HEK293 (cell line): ENCODE measurements at regions not wholly inside any gene's neighbourhood (a gene's known extent, or its start where the extent isn't known, plus 50 kb on each side); places are given as distances from the start of the nearest gene placed in this dataset.

Experiments
- CTCF ChIA-PET: fragments of 350-600 bp; formaldehyde crosslinking; extraction: SDS; loops from one replicate; lab custom pipeline; 2021; ENCODE audit warnings: antibody characterized with exemption; lab: Yijun Ruan, JAX
- POLR2A ChIA-PET: fragments of 300-600 bp; formaldehyde crosslinking; extraction: SDS; loops from one replicate; lab custom pipeline; 2020; ENCODE audit warnings: antibody characterized with exemption, inconsistent platforms; lab: Yijun Ruan, JAX
- H3K27ac ChIP-seq: fragments of 200-500 bp; sonication (Bioruptor generic); 2 replicates; pipeline ENCODE4 v1.5.1; 2014; ENCODE audit warnings: low read depth, low read length, control low read depth, inconsistent platforms; ENCODE audit errors: extremely low read depth
- H3K36me3 ChIP-seq, 2 experiments: fragments of 200-500 bp in 1 of 2; sonication (Bioruptor generic) in 1 of 2; 1 replicate in 1 of 2; 2 replicates in 1 of 2; pipeline ENCODE4 v1.5.1; 2014 to 2017; ENCODE audit warnings: inconsistent platforms in 2 of 2, low read length in 2 of 2; ENCODE audit not compliant: control insufficient read depth in 2 of 2, insufficient read depth in 1 of 2
- H3K4me1 ChIP-seq: fragments of 200-500 bp; sonication (Bioruptor generic); 2 replicates; pipeline ENCODE4 v1.5.1; 2014; ENCODE audit warnings: mild to moderate bottlenecking, low read length, inconsistent platforms; ENCODE audit not compliant: control insufficient read depth, insufficient read depth
- H3K4me3 ChIP-seq: 2 replicates; pipeline ENCODE4 v1.5.1; 2011; ENCODE audit warnings: low read depth, mild to moderate bottlenecking, control low read depth, low read length, moderate library complexity
- H3K9me3 ChIP-seq: fragments of 200-500 bp; sonication (Bioruptor generic); 2 replicates; pipeline ENCODE4 v1.5.1; 2014; ENCODE audit warnings: low read depth, low read length, inconsistent platforms; ENCODE audit not compliant: control insufficient read depth, insufficient read depth
- GLIS2 ChIP-seq: fragments of 450-650 bp; formaldehyde crosslinking; IDR thresholded peaks from 2 replicates; pipeline ENCODE4 v1.5.1; 2016; ENCODE audit warnings: missing biosample characterization, missing genetic modification characterization
- KLF7 ChIP-seq: fragments of 450-650 bp; formaldehyde crosslinking; IDR thresholded peaks from 2 replicates; pipeline ENCODE4 v1.5.1; 2016; ENCODE audit warnings: missing biosample characterization, missing genetic modification characterization, borderline replicate concordance
- SALL2 ChIP-seq: fragments of 450-650 bp; formaldehyde crosslinking; IDR thresholded peaks from 2 replicates; pipeline ENCODE4 v1.5.0; 2017; ENCODE audit warnings: missing biosample characterization, mild to moderate bottlenecking, missing genetic modification characterization, borderline replicate concordance
- SP2 ChIP-seq: fragments of 450-650 bp; formaldehyde crosslinking; IDR thresholded peaks from 2 replicates; pipeline ENCODE4 v1.5.1; 2016; ENCODE audit warnings: missing biosample characterization, missing genetic modification characterization
- ZNF121 ChIP-seq: fragments of 450-650 bp; formaldehyde crosslinking; IDR thresholded peaks from 2 replicates; pipeline ENCODE4 v1.5.1; 2016; ENCODE audit warnings: missing biosample characterization, missing genetic modification characterization
- ZNF175 ChIP-seq: fragments of 450-650 bp; formaldehyde crosslinking; IDR thresholded peaks from 2 replicates; pipeline ENCODE4 v1.5.1; 2016; ENCODE audit warnings: missing biosample characterization, missing genetic modification characterization
- ZNF302 ChIP-seq: fragments of 450-650 bp; formaldehyde crosslinking; IDR thresholded peaks from 2 replicates; pipeline ENCODE4 v1.5.1; 2016; ENCODE audit warnings: missing biosample characterization, missing genetic modification characterization, low read depth
- ZNF335 ChIP-seq: fragments of 450-650 bp; formaldehyde crosslinking; conservative IDR thresholded peaks from 2 replicates; pipeline ENCODE4 v1.5.1; 2016; ENCODE audit warnings: missing biosample characterization, missing genetic modification characterization
- ZNF501 ChIP-seq: fragments of 450-650 bp; formaldehyde crosslinking; IDR thresholded peaks from 2 replicates; pipeline ENCODE4 v1.5.1; 2016; ENCODE audit warnings: missing biosample characterization, missing genetic modification characterization
- ZNF548 ChIP-seq: fragments of 450-650 bp; formaldehyde crosslinking; IDR thresholded peaks from 2 replicates; pipeline ENCODE4 v1.5.1; 2016; ENCODE audit warnings: missing biosample characterization, missing genetic modification characterization
- ZNF747 ChIP-seq: fragments of 450-650 bp; formaldehyde crosslinking; IDR thresholded peaks from 2 replicates; pipeline ENCODE4 v1.5.1; 2016; ENCODE audit warnings: missing biosample characterization, missing genetic modification characterization
- ZNF843 ChIP-seq: fragments of 450-650 bp; formaldehyde crosslinking; IDR thresholded peaks from 2 replicates; pipeline ENCODE4 v1.5.1; 2016; ENCODE audit warnings: missing biosample characterization, missing genetic modification characterization
- ZSCAN23 ChIP-seq: fragments of 450-650 bp; formaldehyde crosslinking; IDR thresholded peaks from 2 replicates; pipeline ENCODE4 v1.5.1; 2016; ENCODE audit warnings: missing biosample characterization, missing genetic modification characterization
- ZSCAN30 ChIP-seq: fragments of 450-650 bp; IDR thresholded peaks from 2 replicates; pipeline ENCODE4 v1.5.1; 2018; ENCODE audit warnings: missing biosample characterization, mild to moderate bottlenecking, missing genetic modification characterization, moderate library complexity
- ZXDB ChIP-seq: fragments of 450-650 bp; formaldehyde crosslinking; IDR thresholded peaks from 2 replicates; pipeline ENCODE4 v1.5.1; 2016; ENCODE audit warnings: missing biosample characterization, missing genetic modification characterization
- TF ChIP-seq, protein P1 (sequence below): fragments of 450-650 bp; formaldehyde crosslinking; IDR thresholded peaks from 2 replicates; pipeline ENCODE4 v1.5.1; 2016; ENCODE audit warnings: missing biosample characterization, missing genetic modification characterization
- TF ChIP-seq, protein P2 (sequence below): fragments of 450-650 bp; formaldehyde crosslinking; IDR thresholded peaks from 2 replicates; pipeline ENCODE4 v1.5.1; 2017; ENCODE audit warnings: missing biosample characterization, missing genetic modification characterization
- TF ChIP-seq, protein P3 (sequence below): fragments of 450-650 bp; formaldehyde crosslinking; IDR thresholded peaks from 2 replicates; pipeline ENCODE4 v1.5.1; 2017; ENCODE audit warnings: missing biosample characterization, missing genetic modification characterization
- TF ChIP-seq, protein P4 (sequence below): fragments of 450-650 bp; formaldehyde crosslinking; IDR thresholded peaks from 2 replicates; pipeline ENCODE4 v1.5.1; 2016; ENCODE audit warnings: missing biosample characterization, missing genetic modification characterization
- TF ChIP-seq, protein P5 (sequence below): fragments of 450-650 bp; formaldehyde crosslinking; optimal IDR thresholded peaks from 2 replicates; pipeline ENCODE3; 2016; ENCODE audit warnings: missing biosample characterization, mild to moderate bottlenecking, missing genetic modification characterization

DNA sequence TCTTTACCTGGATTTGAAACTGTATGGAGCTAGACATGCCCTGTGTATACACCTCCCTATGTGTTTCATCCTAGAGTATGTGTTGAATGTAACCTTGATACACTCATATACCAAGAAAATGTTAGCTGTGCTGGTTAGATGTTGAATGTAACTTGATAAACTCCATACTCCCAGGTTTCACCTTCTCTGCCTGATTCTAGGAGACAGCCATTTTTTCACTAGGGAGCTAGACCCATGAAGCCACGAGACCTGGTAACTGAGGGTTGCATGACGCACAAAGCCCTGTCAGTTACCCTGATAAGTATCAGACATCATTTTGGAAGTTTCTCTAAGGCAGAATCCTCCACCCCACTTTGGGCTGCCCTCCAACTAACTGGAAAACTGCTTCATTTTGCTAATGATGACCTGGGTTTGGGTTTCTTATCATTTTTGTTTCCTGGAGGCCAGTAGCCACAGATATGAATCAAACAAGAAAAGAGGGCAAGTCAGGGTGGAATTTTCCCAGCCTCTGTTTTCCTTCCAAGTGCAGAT is 478.5 kb upstream of the KIF2A start:
- CTCF ChIA-PET: interaction anchor here (0.7 to 2.3 kb wide), 2 partner anchors 10 kb away, joined by 3 to 8 read pairs; no protein-coding TSS in a partner anchor
- POLR2A ChIA-PET: no interaction called here
- TF ChIP-seq, protein P1, sequence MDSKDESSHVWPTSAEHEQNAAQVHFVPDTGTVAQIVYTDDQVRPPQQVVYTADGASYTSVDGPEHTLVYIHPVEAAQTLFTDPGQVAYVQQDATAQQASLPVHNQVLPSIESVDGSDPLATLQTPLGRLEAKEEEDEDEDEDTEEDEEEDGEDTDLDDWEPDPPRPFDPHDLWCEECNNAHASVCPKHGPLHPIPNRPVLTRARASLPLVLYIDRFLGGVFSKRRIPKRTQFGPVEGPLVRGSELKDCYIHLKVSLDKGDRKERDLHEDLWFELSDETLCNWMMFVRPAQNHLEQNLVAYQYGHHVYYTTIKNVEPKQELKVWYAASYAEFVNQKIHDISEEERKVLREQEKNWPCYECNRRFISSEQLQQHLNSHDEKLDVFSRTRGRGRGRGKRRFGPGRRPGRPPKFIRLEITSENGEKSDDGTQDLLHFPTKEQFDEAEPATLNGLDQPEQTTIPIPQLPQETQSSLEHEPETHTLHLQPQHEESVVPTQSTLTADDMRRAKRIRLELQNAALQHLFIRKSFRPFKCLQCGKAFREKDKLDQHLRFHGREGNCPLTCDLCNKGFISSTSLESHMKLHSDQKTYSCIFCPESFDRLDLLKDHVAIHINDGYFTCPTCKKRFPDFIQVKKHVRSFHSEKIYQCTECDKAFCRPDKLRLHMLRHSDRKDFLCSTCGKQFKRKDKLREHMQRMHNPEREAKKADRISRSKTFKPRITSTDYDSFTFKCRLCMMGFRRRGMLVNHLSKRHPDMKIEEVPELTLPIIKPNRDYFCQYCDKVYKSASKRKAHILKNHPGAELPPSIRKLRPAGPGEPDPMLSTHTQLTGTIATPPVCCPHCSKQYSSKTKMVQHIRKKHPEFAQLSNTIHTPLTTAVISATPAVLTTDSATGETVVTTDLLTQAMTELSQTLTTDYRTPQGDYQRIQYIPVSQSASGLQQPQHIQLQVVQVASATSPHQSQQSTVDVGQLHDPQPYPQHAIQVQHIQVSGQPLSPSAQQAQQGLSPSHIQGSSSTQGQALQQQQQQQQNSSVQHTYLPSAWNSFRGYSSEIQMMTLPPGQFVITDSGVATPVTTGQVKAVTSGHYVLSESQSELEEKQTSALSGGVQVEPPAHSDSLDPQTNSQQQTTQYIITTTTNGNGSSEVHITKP (tag by site-specific recombination): no peak
- no peak for TF ChIP-seq ZNF121 (tag by site-specific recombination)
- TF ChIP-seq SALL2: no peak
- no peak for TF ChIP-seq ZSCAN30 (tag by site-specific recombination)
- TF ChIP-seq ZSCAN23 (tag by site-specific recombination): no peak
- no peak for TF ChIP-seq ZNF747 (tag by site-specific recombination)
- TF ChIP-seq ZXDB: no peak
- TF ChIP-seq ZNF501 (tag by site-specific recombination): no peak
- TF ChIP-seq, protein P2, sequence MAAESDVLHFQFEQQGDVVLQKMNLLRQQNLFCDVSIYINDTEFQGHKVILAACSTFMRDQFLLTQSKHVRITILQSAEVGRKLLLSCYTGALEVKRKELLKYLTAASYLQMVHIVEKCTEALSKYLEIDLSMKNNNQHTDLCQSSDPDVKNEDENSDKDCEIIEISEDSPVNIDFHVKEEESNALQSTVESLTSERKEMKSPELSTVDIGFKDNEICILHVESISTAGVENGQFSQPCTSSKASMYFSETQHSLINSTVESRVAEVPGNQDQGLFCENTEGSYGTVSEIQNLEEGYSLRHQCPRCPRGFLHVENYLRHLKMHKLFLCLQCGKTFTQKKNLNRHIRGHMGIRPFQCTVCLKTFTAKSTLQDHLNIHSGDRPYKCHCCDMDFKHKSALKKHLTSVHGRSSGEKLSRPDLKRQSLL: no peak
- no peak for TF ChIP-seq ZNF302 (tag by site-specific recombination)
- TF ChIP-seq, protein P3, sequence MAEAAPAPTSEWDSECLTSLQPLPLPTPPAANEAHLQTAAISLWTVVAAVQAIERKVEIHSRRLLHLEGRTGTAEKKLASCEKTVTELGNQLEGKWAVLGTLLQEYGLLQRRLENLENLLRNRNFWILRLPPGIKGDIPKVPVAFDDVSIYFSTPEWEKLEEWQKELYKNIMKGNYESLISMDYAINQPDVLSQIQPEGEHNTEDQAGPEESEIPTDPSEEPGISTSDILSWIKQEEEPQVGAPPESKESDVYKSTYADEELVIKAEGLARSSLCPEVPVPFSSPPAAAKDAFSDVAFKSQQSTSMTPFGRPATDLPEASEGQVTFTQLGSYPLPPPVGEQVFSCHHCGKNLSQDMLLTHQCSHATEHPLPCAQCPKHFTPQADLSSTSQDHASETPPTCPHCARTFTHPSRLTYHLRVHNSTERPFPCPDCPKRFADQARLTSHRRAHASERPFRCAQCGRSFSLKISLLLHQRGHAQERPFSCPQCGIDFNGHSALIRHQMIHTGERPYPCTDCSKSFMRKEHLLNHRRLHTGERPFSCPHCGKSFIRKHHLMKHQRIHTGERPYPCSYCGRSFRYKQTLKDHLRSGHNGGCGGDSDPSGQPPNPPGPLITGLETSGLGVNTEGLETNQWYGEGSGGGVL (tag by site-specific recombination): no peak
- no peak for TF ChIP-seq ZNF843 (tag by site-specific recombination)
- TF ChIP-seq, protein P4, sequence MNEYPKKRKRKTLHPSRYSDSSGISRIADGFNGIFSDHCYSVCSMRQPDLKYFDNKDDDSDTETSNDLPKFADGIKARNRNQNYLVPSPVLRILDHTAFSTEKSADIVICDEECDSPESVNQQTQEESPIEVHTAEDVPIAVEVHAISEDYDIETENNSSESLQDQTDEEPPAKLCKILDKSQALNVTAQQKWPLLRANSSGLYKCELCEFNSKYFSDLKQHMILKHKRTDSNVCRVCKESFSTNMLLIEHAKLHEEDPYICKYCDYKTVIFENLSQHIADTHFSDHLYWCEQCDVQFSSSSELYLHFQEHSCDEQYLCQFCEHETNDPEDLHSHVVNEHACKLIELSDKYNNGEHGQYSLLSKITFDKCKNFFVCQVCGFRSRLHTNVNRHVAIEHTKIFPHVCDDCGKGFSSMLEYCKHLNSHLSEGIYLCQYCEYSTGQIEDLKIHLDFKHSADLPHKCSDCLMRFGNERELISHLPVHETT (tag by site-specific recombination): no peak
- TF ChIP-seq KLF7 (tag by site-specific recombination): no peak
- no peak for TF ChIP-seq ZNF548 (tag by site-specific recombination)
- TF ChIP-seq SP2 (tag by site-specific recombination): no peak
- no peak for TF ChIP-seq ZNF335 (tag by site-specific recombination)
- no peak for TF ChIP-seq ZNF175
- TF ChIP-seq GLIS2: no peak
- TF ChIP-seq, protein P5, sequence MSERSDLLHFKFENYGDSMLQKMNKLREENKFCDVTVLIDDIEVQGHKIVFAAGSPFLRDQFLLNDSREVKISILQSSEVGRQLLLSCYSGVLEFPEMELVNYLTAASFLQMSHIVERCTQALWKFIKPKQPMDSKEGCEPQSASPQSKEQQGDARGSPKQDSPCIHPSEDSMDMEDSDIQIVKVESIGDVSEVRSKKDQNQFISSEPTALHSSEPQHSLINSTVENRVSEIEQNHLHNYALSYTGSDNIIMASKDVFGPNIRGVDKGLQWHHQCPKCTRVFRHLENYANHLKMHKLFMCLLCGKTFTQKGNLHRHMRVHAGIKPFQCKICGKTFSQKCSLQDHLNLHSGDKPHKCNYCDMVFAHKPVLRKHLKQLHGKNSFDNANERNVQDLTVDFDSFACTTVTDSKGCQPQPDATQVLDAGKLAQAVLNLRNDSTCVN (tag by site-specific recombination): no peak

More for the DNA sequence above, 478.5 kb upstream of the KIF2A start:
- 0 out of 2 replicates have a peak, but pooled peaks cover 2% of the 10 kb centered on the region for H3K4me1 ChIP-seq
- H3K4me3 ChIP-seq: no peak overlapping the region
- H3K36me3 ChIP-seq: no peaks in the 10 kb centered on the region
- H3K27ac ChIP-seq: no peak overlapping the region
- H3K9me3 ChIP-seq: no peaks in the 10 kb centered on the region
